Pons (tissue), 1 donor: ENCODE measurements at regions not wholly inside any gene's neighbourhood (a gene's known extent, or its start where the extent isn't known, plus 50 kb on each side); places are given as distances from the start of the nearest gene placed in this dataset.
A peak's percentile ranks its signal among the peaks of the same experiment; 100 is the strongest.

Source experiments
- DNase-seq: peaks from one replicate; pipeline ENCODE4 v3.0.0-alpha.2; 2016; ENCODE audit warnings: low spot score

DNA sequence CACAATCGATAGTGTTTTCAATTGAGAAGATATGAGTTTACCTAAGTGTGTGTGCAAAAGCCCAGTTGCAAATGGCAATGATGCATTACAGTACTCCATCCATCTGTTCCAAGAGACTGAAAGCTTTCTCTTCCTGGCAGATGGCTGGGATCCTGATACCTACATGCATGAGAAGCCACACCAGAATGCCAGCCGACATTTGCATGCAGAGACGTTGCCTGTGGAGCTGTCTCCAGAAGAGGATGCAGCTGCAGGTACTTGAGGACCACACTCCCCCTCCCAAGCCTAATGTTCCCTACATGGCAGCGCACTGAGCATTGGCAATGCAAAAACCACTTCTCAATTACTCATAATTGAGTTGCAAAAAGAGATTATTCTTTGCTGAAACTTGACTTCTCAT is 332.1 kb downstream of the WDR11 start:
- DNase-seq: peak; percentile 42

DNA sequence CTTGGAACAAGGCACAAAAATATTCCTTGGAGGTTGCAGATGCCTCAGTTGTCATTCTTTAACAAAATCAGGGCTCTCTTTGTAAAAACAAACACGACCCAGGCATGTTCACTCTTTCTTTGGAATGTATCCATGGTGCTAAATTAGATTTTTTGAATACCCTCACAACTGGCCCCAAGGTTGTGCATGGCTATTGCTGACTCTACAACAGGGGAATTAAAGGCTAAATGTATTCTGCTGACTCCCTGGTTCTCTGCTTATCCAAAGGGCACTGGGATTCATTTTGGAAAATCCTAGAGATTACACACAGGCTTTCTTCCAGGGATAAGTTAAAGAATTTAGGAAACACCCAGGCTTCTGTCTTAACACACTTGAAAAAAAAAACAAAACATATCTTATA is 332.5 kb downstream of the WDR11 start:
- no peak for DNase-seq

DNA sequence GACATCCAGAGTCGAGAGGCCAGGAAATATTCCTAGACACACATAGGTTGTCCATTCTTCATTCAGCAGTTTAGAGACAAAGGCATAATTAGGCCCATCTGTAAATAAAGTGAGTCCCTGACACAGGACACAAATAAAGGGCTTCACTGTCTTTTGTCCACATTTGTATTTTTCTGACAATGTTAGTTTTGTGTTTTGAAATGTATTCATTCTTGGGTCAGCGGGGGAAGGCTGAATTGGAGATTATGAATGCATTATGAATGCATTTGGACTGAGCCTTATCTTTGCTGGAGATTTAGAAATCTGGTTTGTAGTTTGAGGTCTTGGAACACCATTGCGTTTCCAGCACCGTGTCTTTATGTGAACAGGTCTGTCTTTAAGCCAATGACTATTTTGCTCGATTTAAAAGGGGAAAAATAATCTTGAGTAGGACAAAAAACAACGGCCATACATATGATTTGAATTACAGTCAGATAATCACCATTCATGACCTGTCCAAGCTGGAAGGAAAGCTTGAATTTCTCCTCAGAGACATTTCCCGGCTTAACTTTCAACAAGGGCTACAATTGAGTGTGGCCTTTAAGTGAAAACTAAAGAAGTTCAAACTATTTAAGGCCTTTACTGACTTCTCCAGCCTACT is 334.8 kb downstream of the WDR11 start:
- DNase-seq: peak; percentile 96

DNA sequence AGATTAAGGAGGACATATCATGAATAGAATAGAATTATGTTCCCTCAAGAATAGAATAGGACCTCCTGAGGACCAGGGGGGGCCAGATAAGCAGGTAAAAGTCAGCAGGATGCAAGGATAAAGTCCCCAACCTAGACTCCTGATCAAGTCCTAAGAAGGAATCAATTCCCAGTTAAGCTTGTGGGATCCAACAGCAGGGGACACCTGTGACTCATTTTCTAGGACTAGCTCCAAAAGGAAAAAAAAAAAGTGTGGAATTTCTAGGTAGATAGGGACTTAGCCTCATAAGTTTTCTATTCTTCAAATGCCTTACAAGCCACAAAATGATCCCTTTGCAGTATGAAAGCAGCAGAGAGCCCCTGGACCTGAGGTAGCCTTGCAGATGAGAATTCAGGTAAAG is 336.2 kb downstream of the WDR11 start:
- no peak for DNase-seq

DNA sequence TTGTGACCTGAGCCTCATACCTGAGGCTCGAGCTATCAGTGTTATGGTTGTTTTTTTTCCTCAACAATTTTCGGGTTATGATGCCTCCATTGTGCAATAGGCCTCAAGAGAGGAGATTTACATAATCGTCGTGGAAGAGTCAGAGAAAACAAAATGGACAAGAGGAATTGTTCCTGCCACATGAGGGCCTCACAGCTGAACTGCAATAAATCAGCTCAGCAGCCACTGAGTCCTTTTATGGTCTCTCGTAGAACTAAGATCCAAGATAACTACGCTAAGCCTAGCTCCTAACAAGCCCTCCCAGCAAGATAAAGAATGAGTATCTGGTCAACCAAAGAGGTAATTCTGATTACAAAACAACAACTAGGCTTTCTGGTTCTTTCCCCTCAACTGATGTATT is 336.8 kb downstream of the WDR11 start:
- peak; percentile 86 for DNase-seq

DNA sequence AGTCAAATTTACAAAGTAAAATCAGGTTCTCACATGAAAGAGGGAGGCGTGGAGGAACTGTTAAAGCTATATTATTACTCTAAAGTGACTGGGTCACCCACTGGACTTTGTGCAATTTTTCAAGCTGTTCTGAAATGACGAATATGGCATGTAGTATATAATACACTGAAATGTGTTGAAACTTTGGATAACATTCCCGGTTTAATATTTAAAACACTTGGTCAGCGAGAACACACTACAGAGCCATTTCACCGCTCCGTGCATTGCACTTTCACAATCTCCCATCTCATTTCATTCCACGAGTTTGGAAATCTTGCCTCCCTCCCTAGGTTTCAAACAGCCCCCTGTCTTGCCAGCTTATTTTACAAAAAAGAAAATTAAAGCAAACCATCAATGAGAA is 337.9 kb downstream of the WDR11 start:
- no peak for DNase-seq

DNA sequence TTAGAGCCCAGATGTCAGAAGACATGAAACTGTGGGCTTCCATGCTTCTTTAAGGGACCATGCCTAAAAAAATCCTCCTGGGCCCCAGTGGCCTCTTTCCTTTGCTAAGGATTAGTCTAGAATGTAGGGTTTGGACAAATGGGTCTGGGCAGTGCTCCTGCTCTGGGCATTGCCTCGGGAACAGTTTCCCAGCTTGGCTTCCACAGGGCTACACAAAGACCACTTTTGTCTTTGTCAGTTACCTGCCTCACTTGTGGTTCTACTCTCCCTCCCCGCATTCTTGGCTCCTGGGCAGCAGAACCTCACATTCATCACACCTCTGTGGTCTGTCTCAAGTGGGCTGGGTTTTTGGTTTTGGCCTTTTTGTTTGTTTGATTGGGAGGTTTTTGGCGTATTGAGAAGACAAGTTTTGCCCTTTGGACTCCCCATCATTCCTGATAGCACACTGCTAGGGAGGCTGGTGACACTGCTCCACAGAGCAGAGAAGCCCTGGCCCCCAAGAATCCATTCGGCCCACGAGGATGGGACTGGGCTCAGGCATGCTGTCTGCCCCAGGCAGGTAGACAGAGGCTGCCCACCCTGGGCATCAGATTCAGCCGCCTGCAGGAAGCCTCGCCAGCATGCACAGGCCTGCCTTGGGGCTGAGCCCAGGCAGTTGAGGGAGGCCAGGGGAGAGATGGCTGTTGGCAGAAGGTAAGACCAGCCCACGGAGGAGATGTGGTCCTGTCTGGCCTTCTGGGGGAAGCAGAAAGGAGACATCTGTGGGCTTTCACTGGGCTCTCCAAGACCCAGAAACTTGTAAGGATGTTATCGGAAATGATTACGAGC is 343.7 kb downstream of the WDR11 start:
- DNase-seq: no peak

DNA sequence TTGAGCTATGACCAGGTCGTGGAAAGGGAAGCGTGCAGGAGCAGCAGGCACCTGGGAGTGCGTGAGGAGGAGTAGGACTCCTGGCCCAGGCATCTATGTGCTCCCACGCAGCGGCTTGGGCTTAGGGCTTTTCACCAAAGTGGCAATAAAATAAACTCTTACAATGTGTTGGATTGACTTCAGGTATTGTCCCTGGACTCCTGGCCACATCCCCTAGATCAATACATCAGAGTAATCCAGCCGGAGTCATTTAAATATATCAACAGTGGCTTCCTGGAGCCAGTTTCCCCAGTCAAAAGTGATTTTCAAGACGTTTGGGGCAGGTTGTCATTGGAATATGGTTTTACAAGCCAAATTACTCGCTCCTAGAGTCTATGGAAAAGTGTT is 344.4 kb downstream of the WDR11 start:
- DNase-seq: no peak

DNA sequence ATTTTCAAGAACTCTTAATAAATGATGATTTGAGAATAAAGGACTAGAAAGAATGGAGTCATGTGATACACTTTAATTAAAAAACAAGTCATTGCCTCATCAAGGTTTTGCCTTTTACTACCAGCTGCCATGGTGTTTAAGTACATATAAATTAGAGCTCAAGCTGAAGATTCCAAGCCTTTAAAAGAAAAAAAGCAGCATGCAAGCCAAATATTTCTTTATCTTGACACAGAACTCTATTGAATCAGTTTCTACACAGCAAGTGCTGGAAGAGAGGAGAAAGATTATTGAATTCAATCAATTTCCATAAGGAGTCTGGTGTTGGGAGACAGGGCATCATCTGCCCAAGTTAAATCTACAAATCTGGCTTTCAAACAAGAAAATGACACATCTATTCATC is 347.9 kb downstream of the WDR11 start:
- no peak for DNase-seq

DNA sequence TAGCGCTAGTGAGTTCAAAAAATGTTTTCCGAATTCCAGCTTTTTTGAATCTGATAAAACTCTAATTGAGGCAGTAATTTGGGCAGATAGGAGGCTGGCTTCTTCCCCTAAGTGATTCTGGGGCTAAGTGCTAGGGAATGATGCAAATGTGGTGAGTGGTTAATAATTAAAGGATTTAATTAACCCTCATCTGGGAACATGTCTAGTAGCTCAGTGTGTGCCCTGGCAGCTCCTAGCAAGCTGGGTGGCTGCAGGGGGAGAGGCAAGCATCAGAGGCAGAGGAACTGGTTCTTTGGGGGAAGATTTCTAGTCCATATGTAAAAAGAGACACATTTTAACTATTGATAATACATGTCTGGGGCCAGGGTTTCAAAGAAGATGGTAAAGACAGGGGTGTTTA is 354.5 kb downstream of the WDR11 start:
- no peak for DNase-seq

DNA sequence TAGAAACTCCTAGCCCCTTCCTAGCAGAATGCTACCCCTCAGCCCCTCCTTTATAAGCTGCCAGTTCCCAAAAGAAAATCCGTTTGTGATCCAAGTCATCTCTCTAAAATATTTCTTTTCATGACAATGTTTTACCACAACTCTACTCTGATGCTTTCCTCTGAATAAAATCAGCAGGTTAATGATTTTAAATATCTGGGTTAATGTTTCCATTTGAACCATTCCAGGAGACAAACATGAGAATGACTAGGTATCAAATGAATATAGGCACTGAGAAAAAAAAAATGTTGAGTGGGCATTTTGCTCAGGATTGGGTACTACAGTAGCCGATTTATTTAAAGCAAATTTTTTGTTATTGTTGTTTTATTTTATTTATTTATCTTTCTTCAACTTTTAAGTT is 360.3 kb downstream of the WDR11 start:
- DNase-seq: no peak

DNA sequence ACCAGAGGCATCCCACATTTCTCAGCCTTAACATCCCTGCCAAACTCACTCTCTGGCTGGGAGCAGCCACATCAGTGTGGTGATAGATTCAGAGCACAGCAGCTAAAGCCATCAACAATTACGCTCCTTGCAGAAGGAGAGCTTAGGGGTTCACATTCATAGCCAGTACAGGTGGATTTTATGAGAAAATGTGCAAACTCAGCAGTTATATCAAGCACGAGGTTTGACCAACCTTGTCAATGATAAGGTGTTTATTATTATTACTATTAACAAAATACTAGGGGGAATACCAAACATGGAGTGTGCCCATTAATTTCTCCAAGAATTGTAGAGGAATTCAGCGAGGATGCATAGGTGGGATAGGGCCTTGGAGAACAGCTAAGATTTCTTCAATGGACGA is 362.3 kb downstream of the WDR11 start:
- DNase-seq: no peak

DNA sequence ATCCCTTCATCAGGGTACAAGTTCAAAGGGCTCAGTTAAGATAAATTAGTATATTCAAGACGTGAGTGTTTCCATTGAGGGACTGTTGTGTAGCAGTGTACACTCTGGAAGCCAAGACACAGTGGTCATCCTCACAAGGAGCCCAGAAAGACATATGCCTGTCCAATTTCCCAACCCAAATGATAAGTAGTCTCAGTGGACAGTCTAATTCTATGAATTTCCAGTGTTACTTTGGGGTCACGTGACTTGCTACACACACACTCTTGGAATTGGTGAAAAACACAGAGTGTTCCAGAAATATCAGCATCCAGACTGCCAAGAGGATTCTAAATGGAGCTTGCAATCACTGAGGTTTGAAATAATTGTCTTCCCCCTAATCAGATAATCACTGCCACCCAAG is 365.1 kb downstream of the WDR11 start:
- peak; percentile 53 for DNase-seq

DNA sequence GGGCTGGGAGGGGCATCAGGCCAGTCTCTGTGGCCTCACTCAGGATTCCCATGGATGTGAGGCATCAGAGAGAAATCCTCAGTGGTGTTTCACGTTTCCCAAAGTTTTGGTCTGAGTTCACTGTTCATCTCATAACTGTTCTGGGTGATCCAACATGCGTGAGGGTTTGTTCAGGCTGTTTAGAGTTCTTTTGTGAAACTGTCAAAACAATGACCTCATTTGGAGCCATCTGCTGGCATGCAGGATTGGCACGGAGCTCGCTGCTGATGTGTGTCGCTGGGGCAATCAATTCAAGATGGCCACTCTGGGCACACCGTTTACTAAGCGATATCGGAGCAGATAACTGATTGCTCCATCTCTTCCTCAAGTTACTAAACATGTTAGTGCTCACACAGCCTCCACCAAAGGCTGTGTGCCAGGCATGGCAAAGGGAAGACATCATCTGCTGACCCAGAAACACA is 365.6 kb downstream of the WDR11 start:
- peak; percentile 89 for DNase-seq

DNA sequence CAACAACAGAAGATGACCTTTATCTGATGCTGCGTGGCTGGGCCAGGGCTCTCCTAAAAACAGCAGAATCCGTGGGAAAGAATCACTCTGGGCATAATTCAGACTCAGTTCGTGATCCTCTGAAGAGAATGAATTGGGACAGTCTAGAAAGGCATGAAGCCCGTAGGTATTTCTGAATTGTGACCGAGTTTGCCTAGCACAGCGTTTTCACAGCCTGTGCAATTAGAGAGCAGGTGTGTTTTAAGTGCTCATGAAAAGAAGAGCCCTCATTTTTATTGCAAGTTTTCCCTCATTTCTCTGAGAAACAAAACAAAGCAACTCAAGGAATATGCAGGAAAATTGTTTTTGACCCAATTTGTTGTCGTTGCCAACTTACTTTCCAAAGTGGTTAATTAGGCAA is 366.2 kb downstream of the WDR11 start:
- no peak for DNase-seq

DNA sequence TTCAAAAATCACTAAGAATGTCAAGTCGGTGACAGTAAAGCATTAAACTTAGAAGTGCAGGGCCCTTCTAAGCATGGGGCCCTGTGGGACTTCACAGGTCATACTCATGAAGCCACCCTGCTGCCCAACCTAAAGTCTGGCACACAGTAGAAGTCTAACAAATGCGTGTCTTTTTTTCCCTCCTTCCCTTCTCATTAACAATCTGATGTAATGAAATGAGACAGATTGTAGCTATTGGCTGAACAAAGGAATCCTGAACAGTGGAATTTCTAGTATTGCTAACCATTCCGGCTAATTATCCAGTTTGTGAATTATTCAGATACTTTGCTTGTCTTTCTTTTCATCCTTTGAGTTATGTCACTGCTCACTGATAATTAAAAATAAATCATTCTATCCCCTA is 369.9 kb downstream of the WDR11 start:
- DNase-seq: no peak

DNA sequence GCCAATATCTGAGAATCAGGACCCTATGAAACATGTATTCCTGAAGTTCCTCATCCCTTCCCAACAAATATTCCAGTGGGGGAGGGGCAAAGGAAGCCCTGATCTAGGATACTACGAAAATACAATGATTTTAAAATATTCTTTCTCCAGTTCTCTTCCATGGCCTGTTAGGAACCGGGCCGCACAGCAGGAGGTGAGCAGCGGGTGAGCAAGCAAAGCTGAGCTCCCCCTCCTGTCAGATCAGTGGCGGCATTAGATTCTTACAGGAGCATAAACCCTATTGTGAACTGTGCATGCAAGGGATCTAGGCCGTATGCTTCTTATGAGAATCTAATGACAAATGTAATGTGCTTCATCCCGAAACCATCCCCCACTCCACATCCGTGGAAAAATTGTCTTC is 370.8 kb downstream of the WDR11 start:
- no peak for DNase-seq

DNA sequence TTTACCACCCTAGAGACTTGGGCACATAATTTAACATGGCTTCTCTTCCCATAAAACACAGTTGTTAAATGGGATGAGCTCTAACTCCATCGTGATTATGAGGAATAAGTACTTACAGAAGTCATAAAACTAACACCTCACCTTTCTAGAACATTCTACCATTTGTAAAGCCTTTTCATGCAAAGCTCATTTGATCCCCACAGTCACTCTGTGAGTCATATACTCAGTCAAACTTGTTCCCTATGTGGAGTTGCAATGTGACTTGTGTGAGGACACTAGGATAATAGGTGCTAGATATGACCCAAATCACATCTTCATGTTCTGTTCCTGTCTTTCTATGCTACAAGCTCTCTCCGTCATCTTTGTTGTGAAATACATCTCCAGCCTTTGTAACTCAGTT is 371.7 kb downstream of the WDR11 start:
- no peak for DNase-seq

DNA sequence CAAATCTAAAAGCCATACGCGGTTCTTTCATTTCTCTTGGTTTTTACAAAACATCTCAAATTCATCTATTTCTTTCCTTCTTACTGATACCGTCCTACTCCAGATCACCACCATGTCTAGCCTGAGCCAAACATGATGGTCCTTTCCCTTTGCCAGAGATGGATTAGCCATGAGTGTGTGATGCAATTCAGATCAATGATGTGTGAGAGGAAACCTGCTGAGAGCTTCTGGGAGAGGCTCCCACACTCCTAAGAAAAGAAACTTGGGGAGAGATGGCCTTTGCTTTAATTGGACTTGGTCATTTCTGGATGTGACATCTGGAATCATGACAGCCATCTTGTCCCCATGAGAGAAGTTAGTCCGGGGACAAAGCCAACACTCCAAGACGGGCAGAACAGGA is 367.2 kb downstream of the FGFR2 start:
- DNase-seq: no peak

DNA sequence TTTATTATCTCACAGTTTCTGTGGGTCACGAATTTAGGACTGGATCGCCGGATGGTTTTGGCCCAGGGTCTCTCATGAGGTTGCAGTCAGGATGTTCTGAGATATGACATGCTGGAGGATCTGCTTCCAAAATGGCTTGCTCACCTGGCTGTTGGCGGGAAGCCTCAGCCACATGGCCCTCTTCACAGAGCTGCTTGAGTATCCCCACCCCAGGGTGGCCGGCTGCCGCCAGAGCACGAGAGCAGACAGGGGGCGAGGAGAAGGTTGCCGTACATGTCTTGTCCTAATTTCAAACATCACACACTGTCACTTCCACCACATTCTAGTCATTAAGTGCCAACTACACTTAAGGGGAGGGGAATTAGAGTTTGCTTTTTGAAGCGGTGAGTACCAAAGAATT is 365.8 kb downstream of the FGFR2 start:
- DNase-seq: no peak

DNA sequence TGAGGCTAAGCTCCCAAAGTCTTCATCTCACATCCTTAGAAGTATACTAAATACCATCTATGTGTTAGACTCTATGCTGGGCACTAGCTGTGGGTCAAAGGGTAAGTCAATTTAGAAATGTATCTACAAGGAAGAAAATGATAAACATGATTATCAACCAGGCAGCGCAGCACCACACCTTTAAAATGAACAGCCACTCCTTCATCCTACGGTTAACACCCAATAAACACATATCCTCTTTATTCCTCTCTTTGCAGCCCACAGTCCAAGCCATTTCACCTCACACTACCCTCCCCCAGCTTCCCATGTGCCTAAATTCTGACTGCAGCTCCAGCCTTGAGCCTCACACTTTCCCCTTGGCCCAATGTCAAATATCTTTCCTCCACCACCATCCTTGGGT is 362.6 kb downstream of the FGFR2 start:
- DNase-seq: no peak

DNA sequence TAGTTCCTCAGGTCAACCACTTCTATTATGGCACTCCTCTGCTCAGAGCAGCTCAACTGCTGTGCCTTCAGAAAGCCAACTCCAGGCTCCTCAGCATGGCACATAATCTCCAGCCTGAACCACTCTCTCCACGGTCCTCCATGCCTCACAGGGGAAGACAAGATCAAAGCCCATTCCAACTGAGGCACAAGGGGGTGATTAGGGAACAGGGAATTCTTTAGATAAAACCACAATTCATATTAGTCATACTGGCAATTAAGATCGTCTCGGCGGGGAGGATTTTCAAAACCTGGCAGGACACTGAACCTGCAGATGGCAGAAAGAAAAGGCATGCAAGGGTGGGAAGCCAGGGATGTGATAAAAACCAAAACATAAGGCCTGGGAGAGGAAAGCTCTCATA is 361.6 kb downstream of the FGFR2 start:
- DNase-seq: no peak

DNA sequence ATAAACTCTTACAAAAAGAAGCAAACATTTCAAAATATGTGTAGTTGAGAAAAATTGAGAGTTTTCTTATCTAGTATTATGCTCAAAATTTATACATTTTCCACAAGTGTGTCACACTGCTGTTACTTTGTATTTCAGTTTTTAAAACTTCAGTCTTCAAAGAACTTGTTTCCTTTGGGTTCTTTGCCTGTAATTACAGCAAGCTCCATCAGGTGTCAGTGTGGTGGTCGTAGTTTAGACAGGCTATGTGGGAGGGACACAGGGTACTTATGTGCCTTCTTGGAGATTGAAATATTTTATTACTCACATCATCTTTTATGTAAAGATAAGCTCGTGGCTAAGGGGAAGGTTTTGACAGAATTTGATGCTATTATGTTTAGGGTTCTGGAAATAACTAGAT is 360.5 kb downstream of the FGFR2 start:
- DNase-seq: no peak

DNA sequence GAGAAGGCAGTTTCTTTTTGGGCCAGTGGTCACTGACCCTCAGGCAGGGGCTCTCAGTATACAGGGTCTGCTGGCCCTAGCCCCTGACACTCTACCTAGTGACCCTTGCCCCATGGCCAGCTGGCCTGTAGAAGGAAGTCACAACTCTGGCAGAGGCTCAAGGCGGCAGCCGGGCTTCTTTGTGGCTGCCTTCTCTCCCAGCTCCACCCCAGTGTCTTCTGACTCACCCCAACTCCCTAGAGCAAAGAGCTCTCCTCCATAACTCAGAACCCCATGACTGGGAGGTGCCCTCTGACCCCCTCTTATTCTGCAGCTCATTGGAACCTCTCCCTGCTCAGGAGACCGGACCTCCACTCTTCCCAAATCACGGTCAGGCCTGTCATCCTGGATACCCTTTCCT is 358.2 kb downstream of the FGFR2 start:
- DNase-seq: no peak
